ENCODE measurements at regions not wholly inside any gene's neighbourhood (a gene's known extent, or its start where the extent isn't known, plus 50 kb on each side); places are given as distances from the start of the nearest gene placed in this dataset.

GRCh38 chr1:222894331-222894730, 79.5 kb downstream of the DISP1 start (continued):
- no peak for TF ChIP-seq REST (IDR thresholded peaks at IDR 0.05; ENCODE audit: low read depth)
- TF ChIP-seq TCF7L2 (IDR thresholded peaks at IDR 0.05; ENCODE audit: borderline replicate concordance, extremely low read depth, insufficient read depth, insufficient read length), result no peak

GRCh38 chr1:222896630-222897526, 82.0 kb downstream of the DISP1 start:
- intact Hi-C loops (cut with micrococcal nuclease), result no loop called here
- no peak overlapping the region for H3K4me3 ChIP-seq (replicated peaks in 1 of 2; ENCODE audit: low read depth in 1 of 2, low read length in 2 of 2)
- no peak for ATAC-seq

More at GRCh38 chr1:222896630-222897526, 82.0 kb downstream of the DISP1 start:
- H3K9ac ChIP-seq (ENCODE audit: low read length), result no peak overlapping the region
- H3K9me3 ChIP-seq (ENCODE audit: control insufficient read depth in 1 of 2, insufficient read depth in 1 of 2, low read depth in 1 of 2, low read length in 2 of 2), result no peaks in the 10 kb centered on the region
- ChIA-PET RAD21 (ENCODE audit: low non-redundant PET in 1 of 2, low total read pairs in 2 of 2, uncharacterized antibody in 2 of 2, unreplicated experiment in 2 of 2) (no interaction called here), POLR2A (no interaction called here), CTCF (no interaction called here)
- no peaks in the 10 kb centered on the region for H3K27me3 ChIP-seq (ENCODE audit: insufficient read depth, low read length)
- no peaks in the 10 kb centered on the region for H3K36me3 ChIP-seq (ENCODE audit: control insufficient read depth in 1 of 2, insufficient read depth in 2 of 2, low read length in 2 of 2)
- no peak overlapping the region for H3K4me2 ChIP-seq (ENCODE audit: low read length)
- no peaks in the 10 kb centered on the region for H3K79me2 ChIP-seq (ENCODE audit: insufficient read depth, low read length)
- no peak overlapping the region for H3K27ac ChIP-seq (ENCODE audit: low read depth, low read length)
- DNase-seq (ENCODE audit: low read depth, low spot score), result no peak
- H2AFZ ChIP-seq (ENCODE audit: low read depth, low read length, poor library complexity, severe bottlenecking), result no peak overlapping the region
- no peak for TF ChIP-seq SRF (IDR thresholded peaks at IDR 0.05; ENCODE audit: low read depth)
- TF ChIP-seq SIN3A (IDR thresholded peaks at IDR 0.05; ENCODE audit: low read depth), result no peak
- TF ChIP-seq ZFX (IDR thresholded peaks at IDR 0.05), result no peak
- no peak for TF ChIP-seq RAD21 (IDR thresholded peaks at IDR 0.05; ENCODE audit: low read depth)
- H4K20me1 ChIP-seq (ENCODE audit: insufficient read depth), result no peaks in the 10 kb centered on the region
- no TSS peak for BruUV-seq (replicated peaks)
- H3K9me2 ChIP-seq (ENCODE audit: insufficient read depth), result no peaks in the 10 kb centered on the region
- H3K4me1 ChIP-seq (ENCODE audit: control insufficient read depth in 1 of 2, insufficient read depth in 2 of 2, low read length in 2 of 2), result no peaks in the 10 kb centered on the region
